A549 (cell line): ENCODE measurements at regions not wholly inside any gene's neighbourhood (a gene's known extent, or its start where the extent isn't known, plus 50 kb on each side); places are given as distances from the start of the nearest gene placed in this dataset.

Source experiments
- ATAC-seq, 2 experiments: fragments of 200-7000 bp in 1 of 2; fragments of >200 bp in 1 of 2; cut with Nextera tagmentation in 1 of 2; cut with Tn5 transposase in 1 of 2; 3 replicates each; pipeline versions ENCODE4 v1.8.0 to v1.9.1; 2018 to 2020; ENCODE audit warnings: mild to moderate bottlenecking in 1 of 2, moderate library complexity in 1 of 2
- CTCF ChIA-PET: fragments of 300-600 bp; sonication (Branson Sonifier 250); formaldehyde crosslinking; extraction: SDS; loops from one replicate; lab custom pipeline; 2021; ENCODE audit warnings: antibody characterized with exemption, inconsistent platforms; lab: Yijun Ruan, JAX
- POLR2A ChIA-PET: fragments of 350-600 bp; formaldehyde crosslinking; extraction: SDS; loops from one replicate; lab custom pipeline; 2021; ENCODE audit warnings: antibody characterized with exemption, inconsistent platforms; lab: Yijun Ruan, JAX
- DNase-seq, 2 experiments: peaks; one replicate each; pipeline versions ENCODE4 v3.0.0 to v3.0.0-alpha.2; 2011 to 2016; ENCODE audit warnings: low read depth in 1 of 2, low spot score in 1 of 2
- FAIRE-seq: peaks from 2 replicates; lab custom pipeline; 2011; peaks lifted over from hg19 to GRCh38; lab: Jason Lieb, UNC
- H3K27ac ChIP-seq, 2 experiments: fragments of >200 bp; sonication (Bioruptor Twin); formaldehyde crosslinking; 3 replicates each; pipeline ENCODE4 v1.5.1; 2016 to 2017
- H3K4me1 ChIP-seq: fragments of >200 bp; sonication (Bioruptor Twin); formaldehyde crosslinking; 3 replicates; pipeline ENCODE4 v1.6.1; 2016
- H3K4me2 ChIP-seq: fragments of >200 bp; sonication (Bioruptor Twin); formaldehyde crosslinking; 3 replicates; pipeline ENCODE4 v1.6.1; 2016
- H3K4me3 ChIP-seq: fragments of >200 bp; sonication (Bioruptor Twin); formaldehyde crosslinking; 3 replicates; pipeline ENCODE4 v1.5.1; 2016
- H3K9me3 ChIP-seq: fragments of >200 bp; sonication (Bioruptor Twin); formaldehyde crosslinking; 3 replicates; pipeline ENCODE4 v1.6.1; 2016
- CBX2 ChIP-seq: fragments of 200-600 bp; sonication (generic); IDR thresholded peaks from 2 replicates; pipeline ENCODE4 v1.6.1; 2016; ENCODE audit warnings: low read depth, mild to moderate bottlenecking, borderline replicate concordance
- CBX8 ChIP-seq: fragments of 200-600 bp; sonication (generic); IDR thresholded peaks from 2 replicates; pipeline ENCODE4 v1.6.1; 2016
- FOSL2 ChIP-seq, 2 experiments: fragments of 450-650 bp in 1 of 2; fragments of >200 bp in 1 of 2; sonication (Bioruptor Twin) in 1 of 2; formaldehyde crosslinking; IDR thresholded peaks; 2 replicates each; pipeline versions ENCODE4 v1.5.0 to v1.6.1; 2016 to 2020; ENCODE audit warnings: mild to moderate bottlenecking in 1 of 2, moderate library complexity in 1 of 2
- FOXS1 ChIP-seq: fragments of 250-450 bp; sonication (Bioruptor Pico); IDR thresholded peaks from 2 replicates; pipeline ENCODE4 v1.5.0; 2020; ENCODE audit warnings: mild to moderate bottlenecking, moderate library complexity
- HEYL ChIP-seq: fragments of 250-450 bp; sonication (Bioruptor Pico); IDR thresholded peaks from 2 replicates; pipeline ENCODE4 v1.8.0; 2021; ENCODE audit warnings: mild to moderate bottlenecking, moderate library complexity
- HOXA7 ChIP-seq: fragments of 250-450 bp; sonication (Bioruptor Pico); IDR thresholded peaks from 2 replicates; pipeline ENCODE4 v1.5.0; 2020; ENCODE audit warnings: mild to moderate bottlenecking, moderate library complexity
- HOXB13 ChIP-seq: fragments of 250-450 bp; sonication (Bioruptor Pico); IDR thresholded peaks from 2 replicates; pipeline ENCODE4 v1.5.0; 2020; ENCODE audit warnings: low read depth, mild to moderate bottlenecking, moderate library complexity
- JUNB ChIP-seq: fragments of >200 bp; sonication (Bioruptor Twin); formaldehyde crosslinking; IDR thresholded peaks from 2 replicates; pipeline ENCODE4 v1.6.1; 2016
- KDM1A ChIP-seq: fragments of 200-600 bp; sonication (generic); IDR thresholded peaks from 2 replicates; pipeline ENCODE4 v1.6.1; 2016; ENCODE audit warnings: low read depth, mild to moderate bottlenecking
- MAFK ChIP-seq: fragments of 450-650 bp; IDR thresholded peaks from 2 replicates; pipeline ENCODE4 v1.6.1; 2014; ENCODE audit not compliant: partially characterized antibody
- MYC ChIP-seq: IDR thresholded peaks from 2 replicates; pipeline ENCODE4 v1.6.1; 2012; ENCODE audit warnings: mild to moderate bottlenecking, inconsistent platforms, low read length, improper control_type of control experiment, borderline replicate concordance
- SREBF2 ChIP-seq: fragments of 450-650 bp; IDR thresholded peaks from 2 replicates; pipeline ENCODE4 v1.6.1; 2014; ENCODE audit warnings: mild to moderate bottlenecking, moderate library complexity
- ZFP36 ChIP-seq: fragments of 450-650 bp; IDR thresholded peaks from 2 replicates; pipeline ENCODE4 v1.6.1; 2014; ENCODE audit warnings: borderline replicate concordance; ENCODE audit not compliant: partially characterized antibody
- ZSCAN20 ChIP-seq: fragments of 250-450 bp; sonication (Bioruptor Pico); IDR thresholded peaks from 2 replicates; pipeline ENCODE4 v1.8.0; 2022; ENCODE audit warnings: mild to moderate bottlenecking, moderate library complexity
- WGBS: methylation state at CpG from one replicate; pipeline ENCODE4 v1.1.6; 2017; ENCODE audit errors: missing lambda C conversion rate; 5-methylcytosine and 5-hydroxymethylcytosine counted together
- TF ChIP-seq, protein P1 (sequence below): fragments of 250-450 bp; sonication (Bioruptor Pico); IDR thresholded peaks from 2 replicates; pipeline ENCODE4 v1.5.0; 2021; ENCODE audit warnings: mild to moderate bottlenecking, moderate library complexity, borderline replicate concordance
- TF ChIP-seq, protein P2 (sequence below): IDR thresholded peaks from 2 replicates; pipeline ENCODE4 v1.6.1; 2012
- TF ChIP-seq, protein P3 (sequence below): fragments of >200 bp; sonication (Bioruptor Twin); formaldehyde crosslinking; IDR thresholded peaks from 3 replicates; pipeline ENCODE4 v1.6.1; 2016
- TF ChIP-seq, protein P4 (sequence below): fragments of 450-650 bp; IDR thresholded peaks from 2 replicates; pipeline ENCODE4 v1.6.1; 2014; ENCODE audit warnings: antibody characterized with exemption

DNA sequence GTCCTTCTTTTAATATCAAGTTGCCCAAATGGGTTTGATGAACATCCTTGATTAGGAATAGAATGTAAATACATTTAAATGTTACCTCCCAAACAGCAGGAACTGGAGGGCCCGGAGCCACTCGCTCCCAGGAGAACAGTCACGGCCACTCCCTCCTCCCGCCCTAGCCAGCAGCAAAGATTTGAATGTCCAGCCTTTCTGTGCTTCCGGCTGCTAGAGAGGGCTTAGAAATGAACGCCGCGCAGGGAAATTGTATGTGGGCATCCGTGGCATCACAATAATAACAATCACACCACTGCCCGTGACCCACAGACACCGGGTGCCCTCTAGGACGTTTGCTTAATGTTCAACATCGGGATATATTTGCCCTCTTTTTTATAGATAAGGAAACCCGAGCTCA, 164.9 kb upstream of the SALL3 start:
- Histone ChIP-seq H3K9me3 (no peaks in the 10 kb centered on the region), H3K4me3 (no peak overlapping the region), H3K4me2 (no peak overlapping the region), H3K27ac (no peak overlapping the region), H3K4me1 (no peaks in the 10 kb centered on the region)
- ATAC-seq (no peak), FAIRE-seq (no peak), DNase-seq (no peak)
- TF ChIP-seq FOSL2 (IDR thresholded peaks at IDR 0.05) (no peak), FOSL2 (CRISPR knock-in tag; IDR thresholded peaks at IDR 0.05) (no peak), CBX2 (no peak), FOXS1 (CRISPR knock-in tag) (no peak), HOXB13 (CRISPR knock-in tag) (no peak), ZSCAN20 (no peak)
- TF ChIP-seq, protein P1, sequence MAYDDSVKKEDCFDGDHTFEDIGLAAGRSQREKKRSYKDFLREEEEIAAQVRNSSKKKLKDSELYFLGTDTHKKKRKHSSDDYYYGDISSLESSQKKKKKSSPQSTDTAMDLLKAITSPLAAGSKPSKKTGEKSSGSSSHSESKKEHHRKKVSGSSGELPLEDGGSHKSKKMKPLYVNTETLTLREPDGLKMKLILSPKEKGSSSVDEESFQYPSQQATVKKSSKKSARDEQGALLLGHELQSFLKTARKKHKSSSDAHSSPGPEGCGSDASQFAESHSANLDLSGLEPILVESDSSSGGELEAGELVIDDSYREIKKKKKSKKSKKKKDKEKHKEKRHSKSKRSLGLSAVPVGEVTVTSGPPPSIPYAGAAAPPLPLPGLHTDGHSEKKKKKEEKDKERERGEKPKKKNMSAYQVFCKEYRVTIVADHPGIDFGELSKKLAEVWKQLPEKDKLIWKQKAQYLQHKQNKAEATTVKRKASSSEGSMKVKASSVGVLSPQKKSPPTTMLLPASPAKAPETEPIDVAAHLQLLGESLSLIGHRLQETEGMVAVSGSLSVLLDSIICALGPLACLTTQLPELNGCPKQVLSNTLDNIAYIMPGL (CRISPR knock-in tag): no peak
- TF ChIP-seq, protein P2, sequence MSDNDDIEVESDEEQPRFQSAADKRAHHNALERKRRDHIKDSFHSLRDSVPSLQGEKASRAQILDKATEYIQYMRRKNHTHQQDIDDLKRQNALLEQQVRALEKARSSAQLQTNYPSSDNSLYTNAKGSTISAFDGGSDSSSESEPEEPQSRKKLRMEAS: no peak
- ChIA-PET CTCF (no interaction called here), POLR2A (no interaction called here)
- WGBS: 17% methylated on average over 14 of the region's 14 CpGs

DNA sequence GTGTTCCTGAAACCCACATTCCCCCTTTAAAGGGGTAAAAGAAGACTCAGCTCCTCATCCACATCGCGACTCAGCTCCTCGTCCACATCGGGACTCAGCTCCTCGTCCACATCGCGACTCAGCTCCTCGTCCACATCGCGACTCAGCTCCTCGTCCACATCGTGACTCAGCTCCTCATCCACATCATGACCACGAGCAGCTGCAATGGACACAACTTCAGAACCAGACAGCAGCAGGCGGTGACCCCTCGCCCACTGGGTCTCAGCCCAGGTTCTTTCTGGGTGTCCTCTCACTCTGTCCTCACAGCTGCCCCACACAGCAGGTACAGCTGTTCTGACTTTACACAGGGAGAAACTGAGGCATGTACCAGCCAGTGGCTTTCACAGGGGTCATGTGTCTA, 163.5 kb upstream of the SALL3 start:
- no peaks in the 10 kb centered on the region for H3K9me3 ChIP-seq
- H3K27ac ChIP-seq: no peak overlapping the region
- no peak overlapping the region for H3K4me2 ChIP-seq
- H3K4me1 ChIP-seq: no peaks in the 10 kb centered on the region
- POLR2A ChIA-PET: no interaction called here
- ATAC-seq (no peak), FAIRE-seq (no peak), DNase-seq (no peak)
- CTCF ChIA-PET: no interaction called here
- TF ChIP-seq MAFK (no peak), HOXA7 (no peak), CBX8 (no peak), MYC (no peak), ZFP36 (no peak), SREBF2 (no peak)
- 50% methylated on average over 12 of the region's 15 CpGs for WGBS
- H3K4me3 ChIP-seq: no peak overlapping the region

DNA sequence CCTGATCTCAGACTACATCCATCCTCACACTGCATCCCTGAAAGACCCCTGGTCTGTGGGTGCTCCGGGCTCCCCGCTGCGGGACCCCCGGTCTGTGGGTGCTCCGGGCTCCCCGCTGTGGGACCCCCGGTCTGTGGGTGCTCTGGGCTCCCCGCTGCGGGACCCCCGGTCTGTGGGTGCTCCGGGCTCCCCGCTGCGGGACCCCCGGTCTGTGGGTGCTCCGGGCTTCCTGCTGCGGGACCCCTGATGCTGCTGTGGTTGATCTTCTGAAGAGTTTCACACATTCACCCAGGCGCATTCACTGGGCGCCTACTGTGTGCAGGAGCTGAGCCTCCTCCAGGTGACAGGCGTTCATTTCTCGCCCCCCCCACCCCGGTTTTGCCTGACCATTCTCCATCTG, 162.7 kb upstream of the SALL3 start:
- TF ChIP-seq HEYL (CRISPR knock-in tag) (no peak), JUNB (no peak)
- TF ChIP-seq, protein P3, sequence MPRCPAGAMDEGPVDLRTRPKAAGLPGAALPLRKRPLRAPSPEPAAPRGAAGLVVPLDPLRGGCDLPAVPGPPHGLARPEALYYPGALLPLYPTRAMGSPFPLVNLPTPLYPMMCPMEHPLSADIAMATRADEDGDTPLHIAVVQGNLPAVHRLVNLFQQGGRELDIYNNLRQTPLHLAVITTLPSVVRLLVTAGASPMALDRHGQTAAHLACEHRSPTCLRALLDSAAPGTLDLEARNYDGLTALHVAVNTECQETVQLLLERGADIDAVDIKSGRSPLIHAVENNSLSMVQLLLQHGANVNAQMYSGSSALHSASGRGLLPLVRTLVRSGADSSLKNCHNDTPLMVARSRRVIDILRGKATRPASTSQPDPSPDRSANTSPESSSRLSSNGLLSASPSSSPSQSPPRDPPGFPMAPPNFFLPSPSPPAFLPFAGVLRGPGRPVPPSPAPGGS: no peak
- TF ChIP-seq, protein P1 (CRISPR knock-in tag): no peak
- FAIRE-seq: no peak
- H3K9me3 ChIP-seq: no peaks in the 10 kb centered on the region
- WGBS: 52% methylated on average over 7 of the region's 21 CpGs
- H3K27ac ChIP-seq: no peak overlapping the region
- CTCF ChIA-PET: no interaction called here
- no peak overlapping the region for H3K4me2 ChIP-seq
- POLR2A ChIA-PET: no interaction called here
- H3K4me1 ChIP-seq: no peaks in the 10 kb centered on the region
- H3K4me3 ChIP-seq: no peak overlapping the region
- ATAC-seq: no peak
- DNase-seq: no peak

DNA sequence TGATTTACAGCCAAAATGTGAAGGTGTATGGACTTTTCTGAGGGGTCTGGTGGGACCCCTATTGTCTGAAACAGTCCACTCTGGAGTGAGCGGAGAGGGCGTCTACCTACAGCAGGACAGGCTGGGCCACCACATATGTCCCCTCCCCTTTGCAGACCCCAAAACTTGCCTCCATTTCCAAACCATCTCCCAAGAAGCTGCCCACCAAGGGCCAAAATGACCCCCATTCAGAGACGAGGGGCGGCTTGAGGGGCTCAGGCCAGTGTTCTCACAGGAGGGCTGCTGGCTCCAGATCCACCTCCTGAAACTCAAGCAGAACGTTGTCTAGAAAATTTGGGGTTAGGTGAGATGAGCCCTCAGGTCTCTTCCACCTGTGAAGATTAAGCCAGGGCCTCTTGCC, 161.1 kb upstream of the SALL3 start:
- CTCF ChIA-PET: no interaction called here
- FAIRE-seq: no peak

More for the DNA sequence above, 161.1 kb upstream of the SALL3 start:
- DNase-seq: no peak
- Histone ChIP-seq H3K9me3 (no peaks in the 10 kb centered on the region), H3K4me1 (no peaks in the 10 kb centered on the region), H3K4me2 (no peak overlapping the region), H3K4me3 (no peak overlapping the region), H3K27ac (no peak overlapping the region)
- no peak for ATAC-seq
- POLR2A ChIA-PET: no interaction called here
- no peak for TF ChIP-seq KDM1A
- TF ChIP-seq, protein P4, sequence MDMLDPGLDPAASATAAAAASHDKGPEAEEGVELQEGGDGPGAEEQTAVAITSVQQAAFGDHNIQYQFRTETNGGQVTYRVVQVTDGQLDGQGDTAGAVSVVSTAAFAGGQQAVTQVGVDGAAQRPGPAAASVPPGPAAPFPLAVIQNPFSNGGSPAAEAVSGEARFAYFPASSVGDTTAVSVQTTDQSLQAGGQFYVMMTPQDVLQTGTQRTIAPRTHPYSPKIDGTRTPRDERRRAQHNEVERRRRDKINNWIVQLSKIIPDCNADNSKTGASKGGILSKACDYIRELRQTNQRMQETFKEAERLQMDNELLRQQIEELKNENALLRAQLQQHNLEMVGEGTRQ: no peak
- 22% methylated on average over 3 of the region's 5 CpGs for WGBS
